ENCODE measurements at regions not wholly inside any gene's neighbourhood (a gene's known extent, or its start where the extent isn't known, plus 50 kb on each side); places are given as distances from the start of the nearest gene placed in this dataset.

DNA sequence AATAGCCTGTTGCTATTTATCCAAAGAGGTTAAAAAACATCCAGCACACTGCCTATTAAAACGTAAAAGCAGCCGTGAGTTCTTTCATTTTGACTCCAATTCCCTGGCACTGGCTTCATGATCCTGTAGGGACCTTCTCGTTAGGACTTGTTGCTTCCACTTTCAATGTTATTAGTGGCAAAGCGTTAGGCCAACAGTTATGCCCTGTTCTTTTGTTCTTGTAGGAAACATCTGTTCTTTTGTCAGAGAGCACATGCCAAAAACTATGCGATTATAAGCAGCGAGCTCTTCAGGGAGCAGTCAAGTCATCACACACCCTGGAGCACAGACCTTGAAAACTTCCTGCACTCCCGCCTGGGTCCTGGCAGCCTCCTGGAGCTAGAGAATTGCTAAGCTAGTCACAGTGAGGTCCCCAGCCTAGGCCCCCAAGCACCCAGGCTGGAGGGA, 609.5 kb upstream of the ARID1B start:
- Histone ChIP-seq H3F3A (ENCODE audit: insufficient read depth, low read length, poor library complexity, severe bottlenecking) (no peaks in the 10 kb centered on the region), H3K36me3 (ENCODE audit: insufficient read depth, low read length) (no peaks in the 10 kb centered on the region), H3K4me3 (ENCODE audit: low read length) (no peak overlapping the region), H3K9ac (ENCODE audit: low read length) (no peak overlapping the region), H3K27ac (ENCODE audit: low read length) (no peak overlapping the region), H4K20me1 (ENCODE audit: insufficient read depth) (no peaks in the 10 kb centered on the region), H3K79me2 (replicated peaks; ENCODE audit: insufficient read depth, low read length) (no peaks in the 10 kb centered on the region), H2AFZ (ENCODE audit: low read depth, low read length) (no peak overlapping the region), H3K27me3 (ENCODE audit: insufficient read depth, low read depth, low read length) (no peaks in the 10 kb centered on the region), H3K9me3 (ENCODE audit: low read length) (no peaks in the 10 kb centered on the region), H3K4me2 (ENCODE audit: low read length) (no peak overlapping the region), H3K9me2 (ENCODE audit: insufficient read depth, low read length) (no peaks in the 10 kb centered on the region)
- TF ChIP-seq EZH2 (IDR thresholded peaks at IDR 0.05; ENCODE audit: borderline replicate concordance, insufficient read depth, low read length, poor library complexity, severe bottlenecking) (no peak), CTCF (IDR thresholded peaks at IDR 0.05; ENCODE audit: poor library complexity, severe bottlenecking) (no peak), TAF1 (IDR thresholded peaks at IDR 0.05; ENCODE audit: low read depth) (no peak)

DNA sequence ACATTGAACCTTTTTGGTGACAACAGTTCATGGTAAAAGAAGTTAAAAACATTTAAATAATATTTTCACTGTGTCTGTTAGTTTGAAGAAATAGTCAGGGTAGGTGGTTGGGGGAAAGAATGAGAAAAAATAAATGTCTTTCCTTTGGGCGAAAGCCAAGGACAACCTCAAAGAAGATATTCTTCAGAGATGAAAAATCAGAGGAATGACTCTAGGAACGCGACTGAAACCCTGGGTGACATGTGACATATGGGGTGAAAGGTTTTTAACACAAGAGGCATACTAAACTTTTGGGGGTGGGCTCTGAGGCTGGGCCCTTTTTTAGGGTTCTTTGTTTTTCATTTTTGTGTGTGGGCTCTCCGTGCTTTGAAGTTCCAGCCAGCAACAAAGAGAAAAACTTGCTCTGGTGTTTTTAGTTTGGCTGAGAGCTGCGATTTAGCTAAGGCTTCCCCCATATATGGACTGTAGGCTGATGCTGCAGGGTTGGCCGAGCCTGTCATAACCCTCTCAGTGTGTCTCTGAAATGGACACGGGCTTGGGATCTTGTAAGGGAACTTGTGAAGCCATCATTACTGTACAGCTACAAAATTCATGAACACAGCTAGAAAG, 610.1 kb upstream of the ARID1B start:
- Histone ChIP-seq H3K27ac (ENCODE audit: low read length) (no peak overlapping the region), H3K9me3 (ENCODE audit: low read length) (no peaks in the 10 kb centered on the region), H3K9ac (ENCODE audit: low read length) (no peak overlapping the region), H3K4me2 (ENCODE audit: low read length) (no peak overlapping the region), H3K4me3 (ENCODE audit: low read length) (no peak overlapping the region), H2AFZ (ENCODE audit: low read depth, low read length) (no peak overlapping the region), H3K36me3 (ENCODE audit: insufficient read depth, low read length) (no peaks in the 10 kb centered on the region), H4K20me1 (ENCODE audit: insufficient read depth) (no peaks in the 10 kb centered on the region), H3K27me3 (ENCODE audit: insufficient read depth, low read depth, low read length) (no peaks in the 10 kb centered on the region), H3K9me2 (ENCODE audit: insufficient read depth, low read length) (no peaks in the 10 kb centered on the region), H3F3A (ENCODE audit: insufficient read depth, low read length, poor library complexity, severe bottlenecking) (no peaks in the 10 kb centered on the region), H3K79me2 (replicated peaks; ENCODE audit: insufficient read depth, low read length) (no peaks in the 10 kb centered on the region)
- TF ChIP-seq RAD21 (conservative IDR thresholded peaks at IDR 0.05) = no peak
- TF ChIP-seq SMC3 (conservative IDR thresholded peaks at IDR 0.05; ENCODE audit: poor library complexity) = no peak
- TF ChIP-seq EZH2 (IDR thresholded peaks at IDR 0.05; ENCODE audit: borderline replicate concordance, insufficient read depth, low read length, poor library complexity, severe bottlenecking) = no peak
- TF ChIP-seq TAF1 (IDR thresholded peaks at IDR 0.05; ENCODE audit: low read depth) = no peak
- no peak for TF ChIP-seq POLR2AphosphoS5 (IDR thresholded peaks at IDR 0.05)

- Histone ChIP-seq H3K9ac (ENCODE audit: low read length) (no peak overlapping the region), H3K9me2 (ENCODE audit: insufficient read depth, low read length) (no peaks in the 10 kb centered on the region), H2AFZ (ENCODE audit: low read depth, low read length) (no peak overlapping the region), H3K9me3 (ENCODE audit: low read length) (no peaks in the 10 kb centered on the region), H4K20me1 (ENCODE audit: insufficient read depth) (no peaks in the 10 kb centered on the region), H3K79me2 (replicated peaks; ENCODE audit: insufficient read depth, low read length) (no peaks in the 10 kb centered on the region), H3K36me3 (ENCODE audit: insufficient read depth, low read length) (no peaks in the 10 kb centered on the region), H3F3A (ENCODE audit: insufficient read depth, low read length, poor library complexity, severe bottlenecking) (no peaks in the 10 kb centered on the region), H3K27ac (ENCODE audit: low read length) (no peak overlapping the region), H3K4me2 (ENCODE audit: low read length) (no peak overlapping the region), H3K27me3 (ENCODE audit: insufficient read depth, low read depth, low read length) (no peaks in the 10 kb centered on the region), H3K4me3 (ENCODE audit: low read length) (no peak overlapping the region)
- no peak for TF ChIP-seq POLR2AphosphoS5 (IDR thresholded peaks at IDR 0.05)
- TF ChIP-seq CTCF (IDR thresholded peaks at IDR 0.05; ENCODE audit: poor library complexity, severe bottlenecking) = no peak
- TF ChIP-seq SMC3 (conservative IDR thresholded peaks at IDR 0.05; ENCODE audit: poor library complexity) = no peak
- TF ChIP-seq, protein P1, sequence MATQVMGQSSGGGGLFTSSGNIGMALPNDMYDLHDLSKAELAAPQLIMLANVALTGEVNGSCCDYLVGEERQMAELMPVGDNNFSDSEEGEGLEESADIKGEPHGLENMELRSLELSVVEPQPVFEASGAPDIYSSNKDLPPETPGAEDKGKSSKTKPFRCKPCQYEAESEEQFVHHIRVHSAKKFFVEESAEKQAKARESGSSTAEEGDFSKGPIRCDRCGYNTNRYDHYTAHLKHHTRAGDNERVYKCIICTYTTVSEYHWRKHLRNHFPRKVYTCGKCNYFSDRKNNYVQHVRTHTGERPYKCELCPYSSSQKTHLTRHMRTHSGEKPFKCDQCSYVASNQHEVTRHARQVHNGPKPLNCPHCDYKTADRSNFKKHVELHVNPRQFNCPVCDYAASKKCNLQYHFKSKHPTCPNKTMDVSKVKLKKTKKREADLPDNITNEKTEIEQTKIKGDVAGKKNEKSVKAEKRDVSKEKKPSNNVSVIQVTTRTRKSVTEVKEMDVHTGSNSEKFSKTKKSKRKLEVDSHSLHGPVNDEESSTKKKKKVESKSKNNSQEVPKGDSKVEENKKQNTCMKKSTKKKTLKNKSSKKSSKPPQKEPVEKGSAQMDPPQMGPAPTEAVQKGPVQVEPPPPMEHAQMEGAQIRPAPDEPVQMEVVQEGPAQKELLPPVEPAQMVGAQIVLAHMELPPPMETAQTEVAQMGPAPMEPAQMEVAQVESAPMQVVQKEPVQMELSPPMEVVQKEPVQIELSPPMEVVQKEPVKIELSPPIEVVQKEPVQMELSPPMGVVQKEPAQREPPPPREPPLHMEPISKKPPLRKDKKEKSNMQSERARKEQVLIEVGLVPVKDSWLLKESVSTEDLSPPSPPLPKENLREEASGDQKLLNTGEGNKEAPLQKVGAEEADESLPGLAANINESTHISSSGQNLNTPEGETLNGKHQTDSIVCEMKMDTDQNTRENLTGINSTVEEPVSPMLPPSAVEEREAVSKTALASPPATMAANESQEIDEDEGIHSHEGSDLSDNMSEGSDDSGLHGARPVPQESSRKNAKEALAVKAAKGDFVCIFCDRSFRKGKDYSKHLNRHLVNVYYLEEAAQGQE (IDR thresholded peaks at IDR 0.05; ENCODE audit: borderline replicate concordance) = no peak
- TF ChIP-seq TAF1 (IDR thresholded peaks at IDR 0.05; ENCODE audit: low read depth) = no peak
Observed at GRCh38 chr6:156166093-156166492, 611.1 kb upstream of the ARID1B start.

Data from neural cell (in vitro differentiated cells).